H9 (cell line): ENCODE measurements at regions not wholly inside any gene's neighbourhood (a gene's known extent, or its start where the extent isn't known, plus 50 kb on each side); places are given as distances from the start of the nearest gene placed in this dataset.

Source experiments
- DNase-seq: peaks from one replicate; pipeline ENCODE4 v3.0.0-alpha.2; 2017
- H2AFZ ChIP-seq: one replicate; pipeline ENCODE4 v1.6.1; 2013; ENCODE audit warnings: mild to moderate bottlenecking, low read length, control low read depth, moderate library complexity
- H2AK5ac ChIP-seq: 2 replicates; pipeline ENCODE4 v1.6.1; 2013; ENCODE audit warnings: low read length, control low read depth, mixed read lengths; ENCODE audit not compliant: insufficient read length
- H2BK120ac ChIP-seq: one replicate; pipeline ENCODE4 v1.6.1; 2013; ENCODE audit warnings: low read depth, mild to moderate bottlenecking, low read length, control low read depth, inconsistent platforms; ENCODE audit not compliant: poor library complexity, severe bottlenecking
- H2BK12ac ChIP-seq: 2 replicates; pipeline ENCODE4 v1.6.1; 2013; ENCODE audit warnings: low read length, control low read depth, mixed read lengths, low read depth; ENCODE audit not compliant: insufficient read length
- H2BK15ac ChIP-seq: 2 replicates; pipeline ENCODE4 v1.6.1; 2013; ENCODE audit warnings: low read depth, low read length, control low read depth
- H2BK20ac ChIP-seq: one replicate; pipeline ENCODE4 v1.6.1; 2013; ENCODE audit warnings: low read depth, mild to moderate bottlenecking, low read length, control low read depth, inconsistent platforms; ENCODE audit not compliant: poor library complexity, severe bottlenecking
- H2BK5ac ChIP-seq: 2 replicates; pipeline ENCODE4 v1.6.1; 2013; ENCODE audit warnings: low read length, control low read depth, mixed read lengths; ENCODE audit not compliant: insufficient read length
- H3K14ac ChIP-seq: 2 replicates; pipeline ENCODE4 v1.6.1; 2013; ENCODE audit warnings: low read length, control low read depth; ENCODE audit not compliant: insufficient read depth
- H3K18ac ChIP-seq: 2 replicates; pipeline ENCODE4 v1.6.1; 2013; ENCODE audit warnings: low read depth, mild to moderate bottlenecking, mixed read lengths, low read length, control low read depth; ENCODE audit not compliant: insufficient read length
- H3K23ac ChIP-seq: 2 replicates; pipeline ENCODE4 v1.6.1; 2013; ENCODE audit warnings: low read length, control low read depth, mixed read lengths, low read depth; ENCODE audit not compliant: insufficient read length
- H3K23me2 ChIP-seq: 2 replicates; pipeline ENCODE4 v1.6.1; 2013; ENCODE audit warnings: low read depth, mild to moderate bottlenecking, mixed read lengths, low read length, control low read depth; ENCODE audit not compliant: insufficient read length, poor library complexity, severe bottlenecking
- H3K27ac ChIP-seq: 2 replicates; pipeline ENCODE4 v1.5.1; 2013; ENCODE audit warnings: low read length, control low read depth, mixed read lengths, low read depth; ENCODE audit not compliant: insufficient read length
- H3K27me3 ChIP-seq: 2 replicates; pipeline ENCODE4 v1.6.1; 2013; ENCODE audit warnings: low read length, control low read depth, inconsistent platforms; ENCODE audit not compliant: insufficient read depth
- H3K4ac ChIP-seq: 2 replicates; pipeline ENCODE4 v1.6.1; 2013; ENCODE audit warnings: low read depth, mild to moderate bottlenecking, control low read depth, inconsistent platforms, low read length, moderate library complexity
- H3K4me1 ChIP-seq: 2 replicates; pipeline ENCODE4 v1.6.1; 2013; ENCODE audit warnings: low read length, control low read depth, inconsistent platforms; ENCODE audit not compliant: insufficient read depth
- H3K4me2 ChIP-seq: 2 replicates; pipeline ENCODE4 v1.6.1; 2013; ENCODE audit warnings: low read length, control low read depth, mixed read lengths; ENCODE audit not compliant: insufficient read length, insufficient read depth
- H3K56ac ChIP-seq: 2 replicates; pipeline ENCODE4 v1.6.1; 2013; ENCODE audit warnings: low read depth, mild to moderate bottlenecking, mixed read lengths, low read length, control low read depth; ENCODE audit not compliant: insufficient read length
- H3K79me1 ChIP-seq: 2 replicates; pipeline ENCODE4 v1.6.1; 2013; ENCODE audit warnings: low read depth, mild to moderate bottlenecking, moderate library complexity, low read length, control low read depth, inconsistent platforms; ENCODE audit not compliant: insufficient read depth, poor library complexity, severe bottlenecking
- H3K79me2 ChIP-seq: 2 replicates; pipeline ENCODE4 v1.6.1; 2013; ENCODE audit warnings: low read length, control low read depth, inconsistent platforms; ENCODE audit not compliant: insufficient read depth
- H3K9ac ChIP-seq: 2 replicates; pipeline ENCODE4 v1.6.1; 2013; ENCODE audit warnings: low read length, control low read depth, mixed read lengths; ENCODE audit not compliant: insufficient read length; ENCODE audit errors: extremely low read depth
- H3K9me3 ChIP-seq: one replicate; pipeline ENCODE4 v1.6.1; 2013; ENCODE audit warnings: low read depth, low read length, inconsistent platforms; ENCODE audit not compliant: control insufficient read depth
- H3T11ph ChIP-seq: one replicate; pipeline ENCODE4 v1.6.1; 2013; ENCODE audit warnings: mild to moderate bottlenecking, low read length, control low read depth, inconsistent platforms
- H4K20me1 ChIP-seq: one replicate; pipeline ENCODE4 v1.6.1; 2013; ENCODE audit not compliant: control insufficient read depth, insufficient read length, insufficient read depth
- H4K5ac ChIP-seq: 2 replicates; pipeline ENCODE4 v1.6.1; 2013; ENCODE audit warnings: low read depth, mild to moderate bottlenecking, mixed read lengths, low read length, control low read depth; ENCODE audit not compliant: insufficient read length
- H4K8ac ChIP-seq: replicated peaks from 2 replicates; pipeline ENCODE4 v1.6.1; 2013; ENCODE audit warnings: low read length, control low read depth, mixed read lengths, low read depth; ENCODE audit not compliant: insufficient read length
- H4K91ac ChIP-seq: 2 replicates; pipeline ENCODE4 v1.6.1; 2013; ENCODE audit warnings: low read depth, mild to moderate bottlenecking, moderate library complexity, mixed read lengths, low read length, control low read depth; ENCODE audit not compliant: insufficient read length
- H3K27ac Mint-ChIP-seq, 3 experiments: 2 replicates in 2 of 3; 3 replicates in 1 of 3; pipeline ENCODE4 v1.8.0; 2020 to 2021; ENCODE audit warnings: mixed read lengths in 3 of 3, mild to moderate bottlenecking in 1 of 3, moderate library complexity in 1 of 3
- H3K27me3 Mint-ChIP-seq: 2 replicates; pipeline ENCODE4 v1.8.0; 2021; ENCODE audit warnings: low read depth, mild to moderate bottlenecking, moderate library complexity, mixed read lengths
- H3K36me3 Mint-ChIP-seq, 3 experiments: 2 replicates in 2 of 3; 3 replicates in 1 of 3; pipeline ENCODE4 v1.8.0; 2020 to 2021; ENCODE audit warnings: low read depth in 3 of 3, mixed read lengths in 3 of 3; ENCODE audit not compliant: insufficient read depth in 1 of 3
- H3K4me1 Mint-ChIP-seq, 2 experiments: 2 replicates each; pipeline ENCODE4 v1.8.0; 2020; ENCODE audit warnings: mixed read lengths in 2 of 2
- H3K4me3 Mint-ChIP-seq, 2 experiments: 2 replicates in 1 of 2; 3 replicates in 1 of 2; pipeline ENCODE4 v1.8.0; 2020 to 2021; ENCODE audit warnings: mild to moderate bottlenecking in 2 of 2, mixed read lengths in 2 of 2, moderate library complexity in 1 of 2
- H3K9me3 Mint-ChIP-seq, 2 experiments: 2 replicates in 1 of 2; 3 replicates in 1 of 2; pipeline ENCODE4 v1.8.0; 2020; ENCODE audit warnings: mild to moderate bottlenecking in 2 of 2, mixed read lengths in 2 of 2, moderate library complexity in 1 of 2
- WGBS: extraction: QIAGEN DNeasy Blood & Tissue Kit; methylation state at CpG from one replicate; pipeline ENCODE4 v1.1.7; 2013; ENCODE audit warnings: missing lambda C conversion rate, low lambda C conversion rate, mixed read lengths; ENCODE audit not compliant: insufficient read length; ENCODE audit errors: extremely low coverage; 5-methylcytosine and 5-hydroxymethylcytosine counted together
- TF ChIP-seq, protein P1 (sequence below): fragments of 200-600 bp; sonication (generic); conservative IDR thresholded peaks from 3 replicates; pipeline ENCODE4 v1.8.0; 2021; ENCODE audit warnings: antibody characterized with exemption, mild to moderate bottlenecking

DNA sequence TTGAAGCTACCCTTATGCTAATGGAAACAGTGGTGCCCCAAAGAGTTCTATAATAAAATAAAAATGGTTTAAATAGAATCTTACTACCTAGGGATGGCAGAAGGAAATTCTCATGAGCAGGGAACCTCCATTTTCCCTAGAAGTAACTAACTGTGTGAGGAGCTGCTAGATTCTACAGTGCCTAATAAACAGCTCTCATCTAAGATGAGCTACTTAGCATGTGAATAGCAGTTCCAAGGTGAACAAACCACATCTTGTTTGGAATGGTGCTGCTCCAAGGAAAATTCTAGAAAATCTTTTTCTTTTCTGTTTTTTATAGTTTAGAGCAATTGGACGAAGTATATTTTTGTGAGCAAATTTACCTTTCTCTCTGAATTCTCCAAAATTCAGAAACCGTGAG lies 1015.3 kb upstream of the NOVA1 start:
- H2BK15ac ChIP-seq, result no peak overlapping the region
- H3K27ac ChIP-seq, result no peak overlapping the region
- no peak overlapping the region for H4K8ac ChIP-seq
- no peak overlapping the region for H2BK12ac ChIP-seq
- no peaks in the 10 kb centered on the region for H3K79me2 ChIP-seq
- peaks cover 2% of the 10 kb centered on the region; the same call in 1 of the 2 replicates for H3K4me1 ChIP-seq
- no peak for DNase-seq
- H2BK5ac ChIP-seq, result no peak overlapping the region
- no peak overlapping the region for H3K18ac ChIP-seq
- H3K4me3 Mint-ChIP-seq, result no peak overlapping the region
- no peak overlapping the region for H4K5ac ChIP-seq
- no peak overlapping the region for H2AK5ac ChIP-seq
- H4K91ac ChIP-seq, result no peak overlapping the region
- no peaks in the 10 kb centered on the region for H3K79me1 ChIP-seq
- no peak overlapping the region for H3K23ac ChIP-seq
- H3K27me3 Mint-ChIP-seq, result no peaks in the 10 kb centered on the region
- peaks cover 0 to 4% of the 10 kb centered on the region in 2 experiments; a peak in 2 of 5 replicates for H3K9me3 Mint-ChIP-seq
- no peak overlapping the region for H3K9ac ChIP-seq
- H2BK20ac ChIP-seq, result no peak overlapping the region
- H2AFZ ChIP-seq, result no peak overlapping the region
- no peaks in the 10 kb centered on the region for H3K23me2 ChIP-seq
- H4K20me1 ChIP-seq, result no peaks in the 10 kb centered on the region
- no peak overlapping the region for H3K56ac ChIP-seq
- H3T11ph ChIP-seq, result no peak overlapping the region
- no peaks in the 10 kb centered on the region for H3K9me3 ChIP-seq
- H3K14ac ChIP-seq, result no peak overlapping the region
- no CpG with 5 or more reads among the region's 2 CpGs for WGBS
- H3K27ac Mint-ChIP-seq, result no peak overlapping the region
- no peak overlapping the region for H3K4me2 ChIP-seq
- H3K4me1 Mint-ChIP-seq, result peaks cover 12 to 14% of the 10 kb centered on the region in 2 experiments
- H3K36me3 Mint-ChIP-seq, result peaks cover 0 to 7% (median 0%) of the 10 kb centered on the region in 3 experiments; a peak in 1 of 7 replicates
- TF ChIP-seq, protein P1, sequence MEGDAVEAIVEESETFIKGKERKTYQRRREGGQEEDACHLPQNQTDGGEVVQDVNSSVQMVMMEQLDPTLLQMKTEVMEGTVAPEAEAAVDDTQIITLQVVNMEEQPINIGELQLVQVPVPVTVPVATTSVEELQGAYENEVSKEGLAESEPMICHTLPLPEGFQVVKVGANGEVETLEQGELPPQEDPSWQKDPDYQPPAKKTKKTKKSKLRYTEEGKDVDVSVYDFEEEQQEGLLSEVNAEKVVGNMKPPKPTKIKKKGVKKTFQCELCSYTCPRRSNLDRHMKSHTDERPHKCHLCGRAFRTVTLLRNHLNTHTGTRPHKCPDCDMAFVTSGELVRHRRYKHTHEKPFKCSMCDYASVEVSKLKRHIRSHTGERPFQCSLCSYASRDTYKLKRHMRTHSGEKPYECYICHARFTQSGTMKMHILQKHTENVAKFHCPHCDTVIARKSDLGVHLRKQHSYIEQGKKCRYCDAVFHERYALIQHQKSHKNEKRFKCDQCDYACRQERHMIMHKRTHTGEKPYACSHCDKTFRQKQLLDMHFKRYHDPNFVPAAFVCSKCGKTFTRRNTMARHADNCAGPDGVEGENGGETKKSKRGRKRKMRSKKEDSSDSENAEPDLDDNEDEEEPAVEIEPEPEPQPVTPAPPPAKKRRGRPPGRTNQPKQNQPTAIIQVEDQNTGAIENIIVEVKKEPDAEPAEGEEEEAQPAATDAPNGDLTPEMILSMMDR, result no peak
- no peak overlapping the region for H3K4ac ChIP-seq
- H3K27me3 ChIP-seq, result no peaks in the 10 kb centered on the region
- H2BK120ac ChIP-seq, result no peak overlapping the region
